ENCODE measurements at regions not wholly inside any gene's neighbourhood (a gene's known extent, or its start where the extent isn't known, plus 50 kb on each side); places are given as distances from the start of the nearest gene placed in this dataset.

- Mint-ChIP-seq H3K9me3 (no peaks in the 10 kb centered on the region), H3K4me1 (peaks cover 10% of the 10 kb centered on the region), H3K27ac (no peak overlapping the region), H3K27me3 (ENCODE audit: low read depth) (peaks cover 4% of the 10 kb centered on the region), H3K4me3 (no peak overlapping the region), H3K36me3 (ENCODE audit: low read depth) (no peaks in the 10 kb centered on the region)
- TF ChIP-seq CTCF (IDR thresholded peaks at IDR 0.05; ENCODE audit: unreplicated experiment in 3 of 3): no peak
Observed at GRCh38 chr5:33270671-33271070, 170.1 kb upstream of the TARS1 start.

GRCh38 chr5:33271606-33272005, 169.2 kb upstream of the TARS1 start:
- Mint-ChIP-seq H3K4me3 (no peak overlapping the region), H3K36me3 (ENCODE audit: low read depth) (no peaks in the 10 kb centered on the region), H3K27me3 (ENCODE audit: low read depth) (peaks cover 4% of the 10 kb centered on the region), H3K27ac (no peak overlapping the region), H3K4me1 (peaks cover 18% of the 10 kb centered on the region), H3K9me3 (no peaks in the 10 kb centered on the region)
- no peak for TF ChIP-seq CTCF (IDR thresholded peaks at IDR 0.05; ENCODE audit: unreplicated experiment in 3 of 3)

- TF ChIP-seq CTCF (IDR thresholded peaks at IDR 0.05; ENCODE audit: unreplicated experiment in 3 of 3): no peak
- H3K27me3 Mint-ChIP-seq (ENCODE audit: low read depth): peaks cover 4% of the 10 kb centered on the region
- H3K9me3 Mint-ChIP-seq: no peaks in the 10 kb centered on the region
- no peak overlapping the region for H3K4me3 Mint-ChIP-seq
- H3K27ac Mint-ChIP-seq: peak overlapping the region in 2 of 3 experiments; percentile 24 to 43
- peaks cover 25% of the 10 kb centered on the region for H3K4me1 Mint-ChIP-seq
- H3K36me3 Mint-ChIP-seq (ENCODE audit: low read depth): no peaks in the 10 kb centered on the region
Observed at GRCh38 chr5:33272288-33272687, 168.5 kb upstream of the TARS1 start.

- Mint-ChIP-seq H3K36me3 (ENCODE audit: low read depth) (no peaks in the 10 kb centered on the region), H3K4me3 (no peak overlapping the region), H3K27ac (no peak overlapping the region), H3K9me3 (peaks cover 3% of the 10 kb centered on the region), H3K27me3 (ENCODE audit: low read depth) (peaks cover 4% of the 10 kb centered on the region), H3K4me1 (peaks cover 26% of the 10 kb centered on the region)
- TF ChIP-seq CTCF (IDR thresholded peaks at IDR 0.05; ENCODE audit: unreplicated experiment in 3 of 3): no peak
Observed at GRCh38 chr5:33273985-33274384, 166.8 kb upstream of the TARS1 start.

GRCh38 chr5:33275391-33275790, 165.4 kb upstream of the TARS1 start:
- no peaks in the 10 kb centered on the region for H3K27me3 Mint-ChIP-seq (ENCODE audit: low read depth)
- no peak overlapping the region for H3K4me3 Mint-ChIP-seq
- H3K27ac Mint-ChIP-seq: peak overlapping the region in 1 of 3 experiments; percentile 13
- H3K4me1 Mint-ChIP-seq: peaks cover 26% of the 10 kb centered on the region
- H3K36me3 Mint-ChIP-seq (ENCODE audit: low read depth): no peaks in the 10 kb centered on the region
- H3K9me3 Mint-ChIP-seq: peaks cover 3% of the 10 kb centered on the region
- TF ChIP-seq CTCF (IDR thresholded peaks at IDR 0.05; ENCODE audit: unreplicated experiment in 3 of 3): no peak

GRCh38 chr5:33275921-33276627, 164.7 kb upstream of the TARS1 start:
- Mint-ChIP-seq H3K36me3 (ENCODE audit: low read depth) (no peaks in the 10 kb centered on the region), H3K4me1 (peaks cover 26% of the 10 kb centered on the region), H3K4me3 (no peak overlapping the region), H3K9me3 (peaks cover 3% of the 10 kb centered on the region), H3K27me3 (ENCODE audit: low read depth) (no peaks in the 10 kb centered on the region), H3K27ac (peak overlapping the region; percentile 55 to 77 (median 57))
- TF ChIP-seq CTCF (IDR thresholded peaks at IDR 0.05; ENCODE audit: unreplicated experiment in 3 of 3): no peak

Measured in nephron (organoid).